ENCODE measurements at regions not wholly inside any gene's neighbourhood (a gene's known extent, or its start where the extent isn't known, plus 50 kb on each side); places are given as distances from the start of the nearest gene placed in this dataset.
"Not testable (repeated sequence)": the region's sequence is repeated elsewhere in the genome, so short reads cannot be mapped to it uniquely, and the experiment has no call there.

DNA sequence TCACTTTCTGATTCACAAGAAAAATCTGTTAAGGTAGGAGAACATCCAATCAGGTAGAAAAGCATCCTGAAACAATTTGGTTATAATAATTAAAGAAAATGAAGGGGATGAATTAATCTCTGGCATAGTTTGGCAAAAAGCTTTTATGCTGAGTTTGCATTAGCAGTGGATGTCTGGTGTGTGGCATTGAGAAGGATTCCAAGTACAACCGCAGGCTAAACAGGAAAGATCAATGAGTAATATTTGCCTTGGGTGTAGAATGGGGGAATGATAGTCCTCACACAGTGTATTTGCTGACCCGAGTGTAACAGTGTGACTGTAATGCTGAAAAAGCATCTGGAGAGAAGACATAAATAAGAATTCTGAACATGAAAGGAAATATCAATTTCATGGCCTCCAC lies 68.3 kb upstream of the SESTD1 start:
- DNase-seq (ENCODE audit: low read depth, low spot score): peak; percentile 49

DNA sequence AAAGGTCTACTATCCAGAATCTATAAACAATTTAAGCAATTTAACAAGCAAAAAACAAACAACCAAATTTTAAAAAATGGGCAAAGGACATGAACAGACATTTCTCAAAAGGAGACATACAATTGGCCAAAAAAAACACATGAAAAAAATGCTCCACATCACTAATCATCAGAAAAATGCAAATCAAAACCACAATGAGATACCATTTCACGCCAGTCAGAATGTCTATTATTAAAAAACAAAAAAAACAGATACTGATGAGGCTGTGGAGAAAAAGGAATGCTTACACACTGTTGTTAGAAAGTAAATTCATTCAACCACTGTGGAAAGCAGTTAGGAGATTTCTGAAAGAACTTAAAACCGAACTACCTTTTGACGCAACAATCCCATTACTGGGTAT lies 66.4 kb upstream of the SESTD1 start:
- peak; percentile 42 for DNase-seq (ENCODE audit: low read depth, low spot score)

DNA sequence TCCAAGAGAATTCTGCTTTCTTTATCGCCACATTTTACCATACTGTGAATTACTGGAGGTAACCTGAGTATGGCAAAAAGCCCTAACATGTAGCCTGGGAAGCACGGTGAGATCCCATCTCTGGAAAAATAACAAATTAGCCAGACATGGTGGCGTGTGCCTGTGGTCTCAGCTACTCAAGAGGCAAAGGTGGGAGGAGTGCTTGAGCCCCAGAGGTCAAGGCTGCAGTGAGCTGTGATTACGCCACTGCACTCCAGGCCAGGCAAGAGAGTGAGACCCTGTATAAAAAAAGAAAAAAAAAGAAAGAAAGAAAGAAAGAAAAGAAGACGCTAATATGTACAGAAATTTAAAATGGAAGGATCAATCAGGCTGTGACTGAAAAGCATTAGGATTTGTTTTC lies 57.7 kb upstream of the SESTD1 start:
- no peak for DNase-seq (ENCODE audit: low read depth, low spot score)

DNA sequence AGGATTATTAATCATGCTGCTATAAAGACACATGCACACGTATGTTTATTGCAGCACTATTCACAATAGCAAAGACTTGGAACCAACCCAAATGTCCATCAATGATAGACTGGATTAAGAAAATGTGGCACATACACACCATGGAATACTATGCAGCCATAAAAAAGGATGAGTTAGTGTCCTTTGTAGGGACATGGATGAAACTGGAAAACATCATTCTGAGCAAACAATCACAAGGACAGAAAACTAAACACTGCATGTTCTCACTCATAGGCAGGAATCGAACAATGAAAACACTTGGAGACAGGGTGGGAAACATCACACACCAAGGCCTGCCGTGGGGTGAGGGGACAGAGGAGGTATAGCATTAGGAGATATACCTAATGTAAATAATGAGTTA lies 56.4 kb upstream of the SESTD1 start:
- DNase-seq (ENCODE audit: low read depth, low spot score): not testable (repeated sequence)

DNA sequence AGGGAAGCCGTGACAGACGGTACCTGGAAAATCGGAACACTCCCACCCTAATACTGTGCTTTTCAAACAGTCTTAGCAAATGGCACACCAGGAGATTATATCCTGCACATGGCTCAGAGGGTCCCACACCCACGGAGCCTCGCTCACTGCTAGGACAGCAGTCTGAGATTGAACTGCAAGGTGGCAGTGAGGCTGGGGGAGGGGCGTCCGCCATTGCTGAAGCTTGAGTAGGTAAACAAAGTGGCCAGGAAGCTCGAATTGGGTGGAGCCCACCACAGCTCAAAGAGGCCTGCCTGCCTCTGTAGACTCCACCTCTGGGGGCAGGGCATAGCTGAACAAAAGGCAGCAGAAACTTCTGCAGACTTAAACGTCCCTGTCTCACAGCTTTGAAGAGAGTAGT lies 50.1 kb upstream of the SESTD1 start:
- DNase-seq (ENCODE audit: low read depth, low spot score): not testable (repeated sequence)
